ENCODE measurements at regions not wholly inside any gene's neighbourhood (a gene's known extent, or its start where the extent isn't known, plus 50 kb on each side); places are given as distances from the start of the nearest gene placed in this dataset.

GRCh38 chr3:103494512-103494911 is 1059.7 kb downstream of the ZPLD1 start:
- no peaks in the 10 kb centered on the region for H3K4me1 ChIP-seq
- H3K4me3 ChIP-seq (ENCODE audit: low read depth, low read length), result no peak overlapping the region
- H3K27me3 ChIP-seq (replicated peaks; ENCODE audit: control insufficient read depth, insufficient read depth, low read length), result no peaks in the 10 kb centered on the region
- no peaks in the 10 kb centered on the region for H3K36me3 Mint-ChIP-seq (ENCODE audit: insufficient read depth, unreplicated experiment)
- CTCF ChIA-PET, result no interaction called here
- H3K4me1 Mint-ChIP-seq (ENCODE audit: low read depth, unreplicated experiment), result no peaks in the 10 kb centered on the region
- no peaks in the 10 kb centered on the region for H3K9me3 ChIP-seq
- no peaks in the 10 kb centered on the region for H3K9me3 Mint-ChIP-seq (ENCODE audit: unreplicated experiment)
- H3K27ac Mint-ChIP-seq (ENCODE audit: unreplicated experiment), result no peak overlapping the region
- no peak for TF ChIP-seq CTCF (IDR thresholded peaks at IDR 0.05; ENCODE audit: insufficient read depth in 1 of 2, low read depth in 1 of 2, low read length in 1 of 2, severe bottlenecking in 1 of 2, unreplicated experiment in 1 of 2)
- intact Hi-C loops (cut with micrococcal nuclease; ENCODE audit: unreplicated experiment), result no loop called here
- BruUV-seq (replicated peaks), result no TSS peak
- H3K4me3 Mint-ChIP-seq (ENCODE audit: unreplicated experiment), result no peak overlapping the region
- H3K36me3 ChIP-seq (ENCODE audit: control insufficient read depth, insufficient read depth, low read length), result no peaks in the 10 kb centered on the region
- no peaks in the 10 kb centered on the region for H3K27me3 Mint-ChIP-seq (ENCODE audit: insufficient read depth, unreplicated experiment)
- POLR2A ChIA-PET, result no interaction called here
- no peak for DNase-seq

GRCh38 chr3:103495186-103495585 is 1060.4 kb downstream of the ZPLD1 start:
- Histone ChIP-seq H3K4me3 (ENCODE audit: low read depth, low read length) (no peak overlapping the region), H3K4me1 (no peaks in the 10 kb centered on the region), H3K36me3 (ENCODE audit: control insufficient read depth, insufficient read depth, low read length) (no peaks in the 10 kb centered on the region), H3K27me3 (replicated peaks; ENCODE audit: control insufficient read depth, insufficient read depth, low read length) (no peaks in the 10 kb centered on the region), H3K9me3 (no peaks in the 10 kb centered on the region)
- Mint-ChIP-seq H3K4me1 (ENCODE audit: low read depth, unreplicated experiment) (no peaks in the 10 kb centered on the region), H3K27me3 (ENCODE audit: insufficient read depth, unreplicated experiment) (no peaks in the 10 kb centered on the region), H3K36me3 (ENCODE audit: insufficient read depth, unreplicated experiment) (no peaks in the 10 kb centered on the region), H3K9me3 (ENCODE audit: unreplicated experiment) (no peaks in the 10 kb centered on the region), H3K27ac (ENCODE audit: unreplicated experiment) (no peak overlapping the region), H3K4me3 (ENCODE audit: unreplicated experiment) (no peak overlapping the region)
- POLR2A ChIA-PET, result no interaction called here
- no peak for DNase-seq
- TF ChIP-seq CTCF (IDR thresholded peaks at IDR 0.05; ENCODE audit: insufficient read depth in 1 of 2, low read depth in 1 of 2, low read length in 1 of 2, severe bottlenecking in 1 of 2, unreplicated experiment in 1 of 2), result no peak
- CTCF ChIA-PET, result interaction anchor here (0.6 kb wide), 1 partner anchor 199 kb away, joined by 3 read pairs; no protein-coding TSS in a partner anchor
- intact Hi-C loops (cut with micrococcal nuclease; ENCODE audit: unreplicated experiment), result no loop called here
- no TSS peak for BruUV-seq (replicated peaks)

GRCh38 chr3:103499132-103499900 is 1064.5 kb downstream of the ZPLD1 start:
- BruUV-seq (replicated peaks), result no TSS peak

More at GRCh38 chr3:103499132-103499900, 1064.5 kb downstream of the ZPLD1 start:
- Mint-ChIP-seq H3K4me1 (ENCODE audit: low read depth, unreplicated experiment) (no peaks in the 10 kb centered on the region), H3K27ac (ENCODE audit: unreplicated experiment) (no peak overlapping the region), H3K27me3 (ENCODE audit: insufficient read depth, unreplicated experiment) (no peaks in the 10 kb centered on the region), H3K9me3 (ENCODE audit: unreplicated experiment) (no peaks in the 10 kb centered on the region), H3K4me3 (ENCODE audit: unreplicated experiment) (no peak overlapping the region), H3K36me3 (ENCODE audit: insufficient read depth, unreplicated experiment) (no peaks in the 10 kb centered on the region)
- Histone ChIP-seq H3K4me1 (no peaks in the 10 kb centered on the region), H3K9me3 (no peaks in the 10 kb centered on the region), H3K4me3 (ENCODE audit: low read depth, low read length) (no peak overlapping the region), H3K27me3 (replicated peaks; ENCODE audit: control insufficient read depth, insufficient read depth, low read length) (no peaks in the 10 kb centered on the region), H3K36me3 (ENCODE audit: control insufficient read depth, insufficient read depth, low read length) (no peaks in the 10 kb centered on the region)
- POLR2A ChIA-PET, result no interaction called here
- no peak for DNase-seq
- no peak for TF ChIP-seq CTCF (IDR thresholded peaks at IDR 0.05; ENCODE audit: insufficient read depth in 1 of 2, low read depth in 1 of 2, low read length in 1 of 2, severe bottlenecking in 1 of 2, unreplicated experiment in 1 of 2)
- CTCF ChIA-PET, result no interaction called here
- intact Hi-C loops (cut with micrococcal nuclease; ENCODE audit: unreplicated experiment), result no loop called here

Data from Caco-2 (cell line).